OCI-M1 (cell line): ENCODE measurements at regions not wholly inside any gene's neighbourhood (a gene's known extent, or its start where the extent isn't known, plus 50 kb on each side); places are given as distances from the start of the nearest gene placed in this dataset.
A peak's percentile ranks its signal among the peaks of the same experiment; 100 is the strongest.
"Not testable (repeated sequence)": the region's sequence is repeated elsewhere in the genome, so short reads cannot be mapped to it uniquely, and the experiment has no call there.

ENCODE experiments used
- DNase-seq: peaks from one replicate; lab custom pipeline; 2025; lab: John Stamatoyannopoulos, UW

- no peak for DNase-seq
Measured at GRCh38 chr1:121443001-121443540, 258.3 kb downstream of the SRGAP2C start.

DNA sequence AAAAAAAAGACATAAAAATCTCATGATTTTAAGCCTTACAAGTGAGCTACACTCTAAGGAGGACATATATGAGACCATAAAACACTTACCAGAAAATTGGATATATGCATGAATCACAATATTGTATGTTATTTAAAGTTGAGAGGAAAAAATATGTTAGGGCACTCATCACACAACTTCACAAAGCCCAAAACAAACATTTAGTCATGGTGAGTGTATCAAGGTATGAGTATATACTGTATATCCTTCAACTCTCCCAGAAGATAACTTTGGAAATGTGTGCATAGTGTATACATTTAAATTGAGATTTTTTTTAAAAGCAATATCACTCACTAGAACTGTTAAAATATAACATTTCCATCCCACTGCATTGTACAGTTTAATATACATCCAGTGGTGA lies 259.3 kb downstream of the SRGAP2C start:
- DNase-seq, result no peak

DNA sequence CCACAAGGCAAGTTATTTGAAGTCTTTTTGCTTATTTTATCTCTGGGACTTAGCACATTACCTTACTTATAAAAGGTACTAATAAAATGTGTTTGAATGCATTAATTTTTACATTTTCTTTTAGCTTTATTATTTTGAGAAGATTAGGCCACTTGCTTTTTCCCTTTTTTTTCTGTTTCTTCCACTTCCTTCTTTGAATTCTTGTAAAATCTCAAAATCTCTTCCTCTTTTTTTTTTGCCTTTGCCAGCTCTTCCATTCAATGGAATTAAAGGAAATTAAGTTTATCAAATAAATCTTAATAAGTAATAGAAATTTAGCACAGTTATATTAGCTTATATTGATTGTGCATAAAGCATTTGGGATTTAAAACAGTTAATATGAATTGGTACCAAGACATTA lies 260.9 kb downstream of the SRGAP2C start:
- DNase-seq, result no peak

GRCh38 chr1:121447280-121447923 lies 262.6 kb downstream of the SRGAP2C start:
- peak; percentile 57 for DNase-seq

DNA sequence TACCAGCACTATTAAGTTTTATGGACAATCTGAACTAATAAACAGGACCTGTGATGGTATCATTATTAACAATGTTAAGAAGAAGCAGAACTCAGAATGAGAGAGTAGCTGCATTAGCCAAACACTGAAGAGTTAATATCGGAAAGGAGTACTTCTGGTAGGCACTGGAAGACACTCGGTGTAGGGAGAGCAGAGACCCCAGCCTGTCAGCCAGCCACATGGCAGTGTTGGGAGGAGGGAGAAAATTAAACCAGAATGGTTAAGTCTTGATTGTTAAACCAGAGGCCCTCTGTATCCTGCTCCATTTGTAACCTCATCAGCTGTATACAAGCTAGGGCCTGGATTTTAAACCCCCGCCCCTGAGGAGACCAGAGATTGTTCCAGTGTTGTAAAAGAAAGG lies 263.3 kb downstream of the SRGAP2C start:
- DNase-seq, result not testable (repeated sequence)

DNA sequence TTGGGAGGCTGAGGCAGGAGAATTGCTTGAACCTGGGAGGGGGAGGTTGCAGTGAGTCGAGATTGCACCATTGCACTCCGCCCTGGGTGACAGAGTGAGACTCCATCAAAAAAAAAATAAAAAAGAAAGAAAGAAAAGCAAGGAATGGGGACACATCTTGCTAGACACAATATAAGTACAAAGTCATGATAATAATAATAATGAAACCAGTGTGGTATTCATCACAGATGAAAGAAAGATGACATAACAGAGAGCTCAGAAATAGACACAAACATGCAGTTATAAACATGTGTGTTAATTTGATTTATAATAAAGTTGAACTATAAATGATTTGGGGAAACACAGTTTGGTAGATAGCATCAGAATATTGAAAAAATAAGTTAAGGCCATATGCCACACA lies 264.1 kb downstream of the SRGAP2C start:
- no peak for DNase-seq

DNA sequence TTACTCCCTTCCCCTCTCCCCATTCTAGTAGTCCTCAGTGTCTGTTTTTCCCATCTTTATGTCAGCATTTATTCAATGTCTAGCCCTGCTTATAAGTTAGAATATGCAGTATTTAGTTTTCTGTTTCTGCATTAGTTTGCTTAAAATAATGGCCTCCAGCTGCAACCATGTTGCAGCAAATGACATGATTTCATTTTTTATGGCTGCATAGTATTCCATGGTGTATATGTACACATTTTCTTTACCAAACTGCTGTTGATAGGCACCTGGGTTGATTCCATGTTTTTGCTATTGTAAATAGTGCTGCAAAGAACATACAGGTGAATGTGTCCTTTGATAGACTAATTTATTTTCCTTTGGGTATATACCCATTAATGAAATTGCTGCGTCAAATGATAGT lies 267.7 kb downstream of the SRGAP2C start:
- DNase-seq, result no peak

DNA sequence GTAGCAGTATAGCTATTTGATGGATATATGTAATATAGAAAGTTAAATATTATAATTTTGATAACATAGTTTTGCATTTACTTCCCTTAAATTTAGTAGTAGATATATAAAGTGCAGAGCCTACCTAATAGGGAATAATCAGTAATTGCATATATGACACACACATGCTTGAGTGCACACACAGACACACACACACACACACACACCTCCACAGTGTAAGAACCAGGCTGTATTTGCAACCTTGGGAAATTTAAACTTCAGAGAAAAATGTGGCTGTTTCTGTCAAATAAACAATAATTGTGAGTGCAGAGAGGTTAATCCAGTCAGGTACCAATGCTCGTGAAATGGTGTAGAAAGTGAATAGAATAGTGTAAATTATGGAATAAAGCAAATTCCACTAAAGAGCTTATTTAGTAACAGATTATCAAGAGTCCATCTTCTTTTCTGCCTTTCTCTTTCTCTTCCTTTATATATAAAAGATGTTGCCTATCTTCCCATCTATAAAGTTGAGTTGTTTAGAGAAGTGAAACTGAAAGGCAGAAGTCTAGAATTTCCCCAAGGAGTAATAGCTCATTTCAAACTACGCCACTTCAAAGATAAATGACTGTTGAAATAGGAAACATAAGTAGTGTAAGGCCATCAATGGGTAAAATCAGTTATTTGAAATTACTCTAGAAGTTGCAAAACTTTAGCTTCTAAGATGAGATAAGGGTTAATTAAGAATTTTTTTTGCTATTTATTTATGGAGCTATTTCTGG lies 273.7 kb downstream of the SRGAP2C start:
- DNase-seq, result peak; percentile 94

DNA sequence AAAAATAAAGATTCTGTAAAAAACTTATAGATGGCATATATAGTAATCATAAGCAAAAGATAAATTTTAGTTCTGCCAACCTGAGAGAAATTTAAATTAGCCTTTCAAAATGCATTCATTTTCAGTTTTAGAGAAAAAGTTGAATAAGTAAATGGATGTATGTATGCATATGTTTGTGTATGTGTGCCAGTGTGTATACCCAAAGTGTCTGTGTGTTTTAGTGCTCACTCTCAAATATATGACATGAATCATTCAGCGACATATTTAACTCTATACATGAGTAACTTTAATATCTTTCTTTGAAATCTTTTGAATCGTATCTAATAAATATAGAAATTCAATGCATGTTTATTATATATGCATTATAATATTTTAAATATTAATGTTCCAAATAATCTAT lies 274.5 kb downstream of the SRGAP2C start:
- DNase-seq, result no peak

GRCh38 chr1:121469395-121469794 lies 284.6 kb downstream of the SRGAP2C start:
- peak; percentile 47 for DNase-seq

DNA sequence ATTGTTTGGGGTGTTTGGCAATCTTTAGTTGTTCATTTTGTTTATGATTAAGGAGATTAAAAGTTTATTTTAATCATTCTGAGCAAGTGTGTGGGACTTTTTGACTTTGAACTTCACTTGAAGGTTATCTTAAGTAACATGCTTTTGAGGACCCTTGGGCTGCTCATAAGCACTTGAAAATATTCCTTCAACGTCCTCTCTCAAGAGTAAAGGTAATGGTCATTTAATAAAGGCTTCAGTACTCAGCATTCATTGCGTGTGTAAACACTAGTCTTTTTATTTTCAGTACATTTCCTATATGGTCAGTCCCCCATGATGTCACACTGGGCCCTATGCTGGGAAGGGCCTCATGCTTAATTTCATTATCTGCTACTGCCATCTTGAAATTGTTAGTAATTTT lies 285.6 kb downstream of the SRGAP2C start:
- DNase-seq, result not testable (repeated sequence)

DNA sequence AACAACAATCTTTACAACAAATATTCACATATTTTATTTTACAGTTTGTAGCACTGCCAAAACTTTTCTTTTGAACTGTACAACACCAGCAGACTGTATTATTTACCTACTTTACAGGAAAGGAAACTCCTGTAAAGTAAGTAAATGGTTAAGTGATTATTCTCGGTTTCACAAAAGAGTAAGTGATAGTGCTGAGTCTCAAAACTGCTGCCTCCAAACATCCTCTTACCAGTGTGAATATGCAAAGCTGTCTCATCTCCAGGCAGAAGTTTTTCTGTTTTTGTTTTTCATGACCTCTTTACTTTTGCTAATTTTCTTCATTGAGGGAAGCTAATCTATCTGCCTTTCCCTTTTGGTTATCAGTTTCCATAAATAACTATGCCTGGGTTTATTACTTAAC lies 286.7 kb downstream of the SRGAP2C start:
- DNase-seq, result no peak

DNA sequence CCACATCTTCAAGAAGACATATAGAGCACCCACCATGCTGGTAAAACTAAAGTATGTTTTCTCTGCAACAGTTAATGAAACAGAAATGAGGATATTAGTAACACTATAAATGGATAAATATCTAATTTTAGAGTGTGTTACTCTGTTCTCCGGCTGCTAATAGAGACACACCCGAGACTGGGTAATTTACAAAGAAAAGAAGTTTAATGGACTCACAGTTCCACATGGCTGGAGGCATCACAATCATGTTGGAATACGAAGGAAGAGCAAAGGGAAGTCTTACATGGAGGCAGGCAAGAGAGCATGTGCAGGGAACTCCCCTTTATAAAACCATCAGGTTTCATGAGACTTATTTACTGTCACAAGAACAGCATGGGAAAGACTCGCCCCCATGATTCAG lies 287.2 kb downstream of the SRGAP2C start:
- no peak for DNase-seq

DNA sequence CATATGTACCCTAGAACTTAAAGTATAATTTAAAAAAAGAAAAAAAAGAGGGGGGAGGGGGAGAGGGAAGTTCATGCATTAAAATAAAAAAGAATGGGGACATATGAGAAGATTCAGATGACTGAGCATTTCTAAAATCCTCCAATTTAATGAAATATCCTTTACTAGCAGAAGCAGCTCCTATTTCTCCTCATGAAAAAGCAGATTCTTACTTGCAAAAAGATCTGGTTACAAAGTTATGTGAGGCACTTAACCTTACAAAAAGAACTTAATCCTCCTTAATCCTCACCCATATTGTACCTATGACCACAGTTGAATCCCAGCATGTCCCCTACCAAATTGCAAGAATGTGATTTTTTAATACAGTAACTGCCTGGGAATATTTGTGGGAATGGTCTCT lies 298.5 kb downstream of the SRGAP2C start:
- peak; percentile 66 for DNase-seq

DNA sequence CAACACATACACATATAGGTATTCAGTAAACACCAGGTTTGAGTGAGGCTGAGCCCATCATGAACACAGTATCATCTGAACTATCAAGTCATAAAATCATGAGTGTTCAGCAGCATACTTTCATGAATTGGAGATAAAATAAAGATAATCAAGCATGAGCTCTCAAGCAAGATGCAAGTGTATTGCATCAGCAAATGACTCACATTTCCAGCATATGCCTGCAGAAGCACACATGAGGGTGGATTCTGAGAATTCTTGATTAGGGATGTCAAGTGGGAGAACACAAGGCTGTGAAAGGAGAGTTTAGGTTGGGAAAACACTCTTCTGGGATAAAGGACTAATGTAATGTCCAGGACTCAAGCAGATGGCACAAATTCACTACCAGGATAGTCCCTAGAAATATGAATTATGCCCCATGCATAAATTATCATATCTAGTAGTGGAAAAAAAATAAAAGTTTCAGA lies 299.2 kb downstream of the SRGAP2C start:
- DNase-seq, result peak; percentile 92

DNA sequence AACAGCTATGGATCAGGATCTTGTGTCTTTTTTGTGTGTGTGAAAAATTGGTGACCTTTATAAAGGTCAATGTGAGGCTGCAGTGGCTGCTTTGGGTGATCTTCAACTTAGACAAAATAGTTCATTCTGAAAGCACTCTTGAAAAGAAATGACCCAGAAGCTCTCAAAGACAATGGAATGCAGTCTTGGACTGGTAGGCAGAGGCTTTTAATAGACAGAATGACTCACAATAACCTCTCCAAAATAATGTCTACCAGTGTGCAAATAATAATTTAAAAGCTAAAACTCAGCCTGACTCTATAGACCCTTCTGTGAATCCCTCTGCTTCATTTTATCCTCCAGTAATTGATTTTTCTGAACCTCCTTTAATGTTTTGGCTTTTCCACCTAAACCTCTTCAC lies 310.0 kb downstream of the SRGAP2C start:
- not testable (repeated sequence) for DNase-seq

DNA sequence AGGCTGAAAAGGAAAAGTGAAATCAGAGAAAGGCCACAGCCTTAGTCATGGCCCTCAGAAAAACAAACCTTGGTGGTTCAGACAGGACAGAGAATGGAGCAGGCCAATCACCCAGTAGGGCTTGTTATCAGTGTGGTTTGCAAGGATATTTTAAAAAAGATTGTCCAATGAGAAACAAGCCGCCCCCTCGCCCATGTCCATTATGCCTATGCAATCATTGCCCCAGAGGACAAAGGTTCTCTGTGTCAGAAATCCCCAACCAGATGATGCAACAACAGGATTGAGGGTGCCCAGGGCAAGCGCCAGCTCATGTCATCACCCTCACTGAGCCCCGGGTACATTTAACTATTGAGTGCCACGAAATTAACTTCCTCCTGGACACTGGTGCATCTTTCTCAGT lies 326.7 kb downstream of the SRGAP2C start:
- peak; percentile 65 for DNase-seq

GRCh38 chr1:121511876-121512275 lies 327.1 kb downstream of the SRGAP2C start:
- DNase-seq, result peak; percentile 65

DNA sequence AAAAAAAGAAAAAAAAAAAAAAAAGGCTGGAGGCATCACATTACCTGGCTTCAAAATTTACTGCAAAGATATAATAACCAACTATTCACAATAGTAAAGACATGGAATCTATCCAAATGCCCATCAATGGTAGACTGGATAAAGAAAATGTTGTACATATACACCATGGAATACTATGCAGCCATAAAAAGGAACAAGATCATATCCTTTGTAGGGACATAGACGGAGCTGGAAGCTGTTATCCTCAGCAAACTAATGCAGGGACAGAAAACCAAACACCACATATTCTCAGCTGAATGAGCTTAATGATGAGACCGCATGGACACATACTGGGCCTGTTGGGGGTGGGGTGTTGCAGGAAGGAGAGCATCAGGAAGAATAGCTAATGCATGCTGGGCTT lies 330.5 kb downstream of the SRGAP2C start:
- no peak for DNase-seq

- DNase-seq, result peak; percentile 68
Measured at GRCh38 chr1:121516234-121516967, 331.6 kb downstream of the SRGAP2C start.

DNA sequence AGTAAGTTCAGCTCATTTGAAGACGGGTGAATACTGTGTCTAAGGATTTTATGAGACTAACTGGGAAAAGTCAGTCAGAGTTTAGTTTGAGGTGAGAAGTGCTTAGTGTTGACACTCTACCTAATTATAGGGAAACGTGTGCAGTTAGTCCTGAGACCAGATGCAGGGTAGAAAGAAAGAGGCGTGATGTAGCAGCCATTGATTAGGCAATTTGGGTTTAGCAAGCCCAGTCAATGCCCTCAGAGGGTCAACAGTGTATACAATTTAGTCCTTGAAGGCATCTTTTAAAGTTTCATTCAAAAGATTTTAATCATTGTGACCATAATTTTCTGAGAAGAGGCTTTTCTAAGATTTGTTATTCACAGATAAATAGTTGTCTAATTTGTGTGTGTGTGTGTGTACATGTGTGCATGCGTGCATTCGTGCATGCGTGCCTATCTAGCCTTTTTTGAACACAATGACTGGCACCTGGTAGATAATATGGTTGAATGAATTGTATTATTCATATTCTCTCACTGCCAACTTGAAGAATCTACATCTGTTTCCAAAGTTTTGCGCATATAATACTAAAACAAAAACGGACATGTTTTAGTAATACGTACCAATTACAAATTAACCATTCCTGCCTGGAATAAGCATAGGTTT lies 332.9 kb downstream of the SRGAP2C start:
- no peak for DNase-seq

GRCh38 chr1:121518726-121519041 lies 333.9 kb downstream of the SRGAP2C start:
- DNase-seq, result no peak
